PFSK-1 (cell line): ENCODE measurements at regions not wholly inside any gene's neighbourhood (a gene's known extent, or its start where the extent isn't known, plus 50 kb on each side); places are given as distances from the start of the nearest gene placed in this dataset.

ENCODE experiments used
- POLR2AphosphoS5 ChIP-seq: IDR thresholded peaks from 2 replicates; pipeline ENCODE4 v1.6.1; 2012; ENCODE audit warnings: low read depth, mild to moderate bottlenecking, control low read depth, low read length, moderate library complexity
- REST ChIP-seq, 2 experiments: IDR thresholded peaks; 2 replicates each; pipeline versions ENCODE4 v1.6.1 to v1.8.0; 2011 to 2012; ENCODE audit warnings: low read depth in 2 of 2, low read length in 2 of 2, control low read depth in 1 of 2, inconsistent platforms in 1 of 2, mild to moderate bottlenecking in 1 of 2, moderate library complexity in 1 of 2; ENCODE audit not compliant: insufficient read depth in 1 of 2

GRCh38 chr9:28707616-28708015 lies 1134.3 kb upstream of the C9orf72 start:
- TF ChIP-seq POLR2AphosphoS5, result no peak
- no peak for TF ChIP-seq REST (IDR thresholded peaks at IDR 0.05; ENCODE audit: insufficient read depth in 1 of 2, low read depth in 2 of 2, low read length in 2 of 2)
